Common myeloid progenitor, CD34-positive (primary cell): ENCODE measurements at regions not wholly inside any gene's neighbourhood (a gene's known extent, or its start where the extent isn't known, plus 50 kb on each side); places are given as distances from the start of the nearest gene placed in this dataset.

ENCODE experiments used
- CTCF ChIA-PET: fragments of 350-600 bp; sonication (Branson Sonifier 250); formaldehyde crosslinking; loops from one replicate; lab custom pipeline; 2021; ENCODE audit warnings: antibody characterized with exemption; lab: Charles Lee
- POLR2A ChIA-PET: fragments of 350-600 bp; sonication (Branson Sonifier 250); formaldehyde crosslinking; loops from one replicate; lab custom pipeline; 2021; ENCODE audit warnings: antibody characterized with exemption; lab: Charles Lee
- DNase-seq, 3 donors: peaks; one replicate each; pipeline versions ENCODE4 v3.0.0 to v3.0.0-alpha.2; 2013
- H3K27ac ChIP-seq, 2 experiments: 1 replicate in 1 of 2; 2 replicates in 1 of 2; pipeline ENCODE4 v1.7.0; 2013; ENCODE audit warnings: inconsistent platforms in 2 of 2, low read length in 2 of 2, mild to moderate bottlenecking in 2 of 2, low read depth in 1 of 2, moderate library complexity in 1 of 2; ENCODE audit not compliant: severe bottlenecking in 2 of 2, insufficient read depth in 1 of 2, poor library complexity in 1 of 2
- H3K27me3 ChIP-seq, 5 experiments: replicated peaks in 2 of 5; 1 replicate in 3 of 5; 2 replicates in 2 of 5; pipeline versions ENCODE4 v1.6.1 to v1.7.0; 2013; ENCODE audit warnings: low read length in 4 of 5, mild to moderate bottlenecking in 2 of 5, moderate library complexity in 2 of 5, inconsistent platforms in 1 of 5; ENCODE audit not compliant: insufficient read depth in 5 of 5, control insufficient read depth in 4 of 5
- H3K36me3 ChIP-seq, 4 experiments: 1 replicate in 2 of 4; 2 replicates in 2 of 4; pipeline versions ENCODE4 v1.6.1 to v1.7.0; 2013; ENCODE audit warnings: low read length in 3 of 4, control low read depth in 1 of 4, mild to moderate bottlenecking in 1 of 4; ENCODE audit not compliant: control insufficient read depth in 4 of 4, insufficient read depth in 4 of 4
- H3K4me1 ChIP-seq, 4 experiments: 1 replicate in 3 of 4; 2 replicates in 1 of 4; pipeline versions ENCODE4 v1.6.1 to v1.7.1; 2013; ENCODE audit warnings: low read length in 3 of 4, mild to moderate bottlenecking in 3 of 4, control low read depth in 1 of 4, inconsistent platforms in 1 of 4, moderate library complexity in 1 of 4; ENCODE audit not compliant: control insufficient read depth in 4 of 4, insufficient read depth in 4 of 4; ENCODE audit errors: control extremely low read depth in 1 of 4
- H3K4me3 ChIP-seq, 7 experiments: 1 replicate in 4 of 7; 2 replicates in 3 of 7; pipeline versions ENCODE4 v1.5.1 to v1.7.0; 2013; ENCODE audit warnings: mild to moderate bottlenecking in 7 of 7, low read length in 6 of 7, moderate library complexity in 6 of 7, inconsistent platforms in 2 of 7, low read depth in 2 of 7, control low read depth in 1 of 7; ENCODE audit not compliant: insufficient read depth in 4 of 7, control insufficient read depth in 1 of 7; ENCODE audit errors: extremely low read depth in 1 of 7
- H3K9me3 ChIP-seq, 5 experiments: 1 replicate in 4 of 5; 2 replicates in 1 of 5; pipeline versions ENCODE4 v1.6.1 to v1.7.1; 2013; ENCODE audit warnings: low read length in 4 of 5, mild to moderate bottlenecking in 2 of 5, inconsistent platforms in 1 of 5, low read depth in 1 of 5, moderate library complexity in 1 of 5; ENCODE audit not compliant: control insufficient read depth in 4 of 5, insufficient read depth in 2 of 5; ENCODE audit errors: control extremely low read depth in 1 of 5
- WGBS: methylation state at CpG from one replicate; pipeline ENCODE4 v1.1.5; 2013; ENCODE audit not compliant: insufficient coverage; 5-methylcytosine and 5-hydroxymethylcytosine counted together

DNA sequence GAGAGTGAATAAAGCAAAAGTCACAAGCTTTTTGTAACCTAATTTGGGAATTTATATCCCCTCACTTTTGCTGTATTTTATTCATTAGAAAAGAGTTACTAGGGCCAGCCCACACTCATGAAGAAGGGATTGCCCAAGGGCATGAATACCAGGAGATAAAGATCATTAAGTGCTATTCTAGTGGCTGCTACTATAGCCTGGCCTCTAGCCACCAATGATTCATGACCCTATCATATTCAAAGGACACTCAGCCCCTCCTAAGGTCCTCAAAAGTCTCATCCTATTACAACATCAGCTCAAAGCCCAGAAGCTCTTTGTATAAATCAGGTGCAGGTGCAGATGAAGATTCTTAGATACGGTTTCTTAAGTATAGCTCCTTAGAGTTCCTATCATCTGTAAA lies 518.1 kb downstream of the TRHDE start:
- no peaks in the 10 kb centered on the region for H3K4me1 ChIP-seq
- H3K27ac ChIP-seq, result no peak overlapping the region
- no peaks in the 10 kb centered on the region for H3K36me3 ChIP-seq
- no peaks in the 10 kb centered on the region for H3K27me3 ChIP-seq
- no peak overlapping the region for H3K4me3 ChIP-seq
- peaks cover 0 to under 1% (median 0%) of the 10 kb centered on the region in 5 experiments for H3K9me3 ChIP-seq
- DNase-seq, result no peak
- ChIA-PET POLR2A (interaction anchor here (0.6 kb wide), 1 partner anchor 260 kb away, joined by 3 read pairs; no protein-coding TSS in a partner anchor), CTCF (no interaction called here)
- WGBS, result no CpG with 5 or more reads among the region's 1 CpG

DNA sequence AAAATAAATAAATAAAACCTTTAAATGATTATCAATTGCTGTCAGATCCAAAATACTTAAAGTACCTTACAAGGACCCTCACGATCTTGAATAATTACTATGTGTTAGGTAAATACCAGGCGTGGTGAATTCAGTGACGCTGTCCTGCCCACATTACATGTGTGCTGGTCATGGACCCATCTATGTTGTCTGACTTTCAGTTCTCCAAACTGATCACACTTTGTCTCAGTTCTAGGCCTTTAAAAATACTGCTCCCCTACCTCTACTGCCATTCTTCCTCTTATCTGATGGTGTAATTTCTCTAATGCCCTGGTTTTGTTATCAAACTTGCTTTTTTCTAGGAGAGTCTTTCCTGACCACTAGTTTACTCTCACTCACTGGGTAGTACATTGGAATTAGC lies 520.7 kb downstream of the TRHDE start:
- DNase-seq, result no peak

DNA sequence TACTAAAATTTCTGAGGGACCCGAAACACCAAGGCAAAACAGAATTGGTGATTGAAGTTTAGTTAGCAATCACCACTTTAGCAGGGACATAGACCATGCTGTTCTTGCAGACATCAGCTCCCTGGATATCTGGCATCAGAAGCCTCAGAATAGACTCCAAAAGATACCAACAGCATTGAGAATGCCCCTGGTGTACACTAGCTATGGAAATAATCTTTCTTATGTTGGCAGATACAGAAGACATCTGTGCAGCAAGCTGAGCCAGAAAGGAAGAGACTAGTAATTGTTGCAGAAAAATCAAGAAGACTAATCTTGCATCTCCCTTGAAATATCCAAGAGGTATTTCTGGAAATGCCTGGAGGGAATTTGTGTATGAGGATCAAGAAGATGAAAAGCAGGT lies 521.6 kb downstream of the TRHDE start:
- CTCF ChIA-PET, result no interaction called here
- DNase-seq, result no peak
- H3K27ac ChIP-seq, result no peak overlapping the region
- H3K9me3 ChIP-seq, result peaks cover 0 to 3% (median 0%) of the 10 kb centered on the region in 5 experiments
- POLR2A ChIA-PET, result no interaction called here
- 88% methylated on average over 1 of the region's 1 CpG for WGBS
- H3K36me3 ChIP-seq, result no peaks in the 10 kb centered on the region
- no peak overlapping the region for H3K4me3 ChIP-seq
- no peaks in the 10 kb centered on the region for H3K4me1 ChIP-seq
- H3K27me3 ChIP-seq, result no peaks in the 10 kb centered on the region

More for the DNA sequence above, 520.7 kb downstream of the TRHDE start:
- Histone ChIP-seq H3K27ac (no peak overlapping the region), H3K9me3 (peaks cover 0 to 3% (median 0%) of the 10 kb centered on the region in 5 experiments), H3K4me3 (no peak overlapping the region), H3K4me1 (no peaks in the 10 kb centered on the region), H3K27me3 (no peaks in the 10 kb centered on the region), H3K36me3 (no peaks in the 10 kb centered on the region)
- POLR2A ChIA-PET, result no interaction called here
- WGBS, result 100% methylated on average over 2 of the region's 3 CpGs
- CTCF ChIA-PET, result no interaction called here

DNA sequence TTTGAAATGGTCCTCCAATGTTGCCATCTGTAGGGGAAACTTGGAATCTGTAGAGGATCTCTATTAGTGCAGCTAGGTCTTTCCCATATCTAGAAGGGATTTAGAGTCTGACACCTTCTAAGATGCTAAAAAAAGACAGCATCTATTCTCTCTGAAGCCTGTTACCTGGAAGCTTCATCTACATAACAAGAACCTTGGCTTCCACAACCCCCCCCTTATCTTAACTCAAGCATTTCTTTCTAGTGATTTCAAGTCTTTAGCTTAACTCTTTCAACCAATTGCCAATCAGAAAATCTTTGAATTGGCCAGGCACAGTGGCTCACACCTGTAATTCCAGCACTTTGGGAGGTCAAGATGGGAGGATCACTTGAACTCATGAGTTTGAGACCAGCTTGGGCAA lies 543.3 kb downstream of the TRHDE start:
- POLR2A ChIA-PET, result no interaction called here
- Histone ChIP-seq H3K4me1 (no peaks in the 10 kb centered on the region), H3K36me3 (no peaks in the 10 kb centered on the region), H3K27me3 (no peaks in the 10 kb centered on the region), H3K4me3 (no peak overlapping the region), H3K27ac (no peak overlapping the region), H3K9me3 (peaks cover 0 to 17% (median 2%) of the 10 kb centered on the region in 5 experiments)
- CTCF ChIA-PET, result no interaction called here
- DNase-seq, result no peak

DNA sequence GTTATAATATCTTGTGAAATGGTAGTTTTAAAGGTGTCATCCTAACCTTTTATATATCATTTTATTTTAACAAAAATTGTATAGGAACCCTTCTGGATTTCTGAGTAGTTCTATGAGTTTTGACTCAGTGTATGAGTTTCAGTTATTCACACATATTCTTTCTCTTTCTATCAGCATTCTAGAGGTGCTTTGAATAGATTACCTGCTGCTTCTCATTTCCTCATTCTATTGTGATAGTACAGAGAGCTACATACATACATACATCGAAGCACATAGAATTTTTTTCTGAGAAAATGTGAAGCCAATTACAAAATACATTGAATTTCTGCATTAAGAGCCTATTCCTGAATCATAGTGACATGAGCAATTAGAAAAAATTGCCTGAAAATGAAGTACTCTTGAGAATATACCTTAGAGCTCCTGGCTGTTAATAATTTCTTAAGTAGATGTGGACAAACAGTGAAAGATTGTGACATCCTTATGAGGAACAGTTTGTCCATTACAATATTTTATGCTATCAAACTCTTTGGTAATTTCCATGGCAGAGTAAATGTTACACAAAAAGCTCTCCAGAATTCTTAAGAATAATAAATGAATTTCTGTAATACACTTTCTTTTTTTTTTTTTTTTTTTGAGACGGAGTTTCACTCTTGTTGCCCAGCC lies 556.6 kb downstream of the TRHDE start:
- Histone ChIP-seq H3K9me3 (peaks cover 0 to 1% (median 0%) of the 10 kb centered on the region in 5 experiments), H3K36me3 (no peaks in the 10 kb centered on the region), H3K4me1 (no peaks in the 10 kb centered on the region), H3K4me3 (no peak overlapping the region), H3K27ac (no peak overlapping the region), H3K27me3 (no peaks in the 10 kb centered on the region)
- ChIA-PET CTCF (no interaction called here), POLR2A (no interaction called here)
- no peak for DNase-seq
- 100% methylated on average over 1 of the region's 2 CpGs for WGBS

DNA sequence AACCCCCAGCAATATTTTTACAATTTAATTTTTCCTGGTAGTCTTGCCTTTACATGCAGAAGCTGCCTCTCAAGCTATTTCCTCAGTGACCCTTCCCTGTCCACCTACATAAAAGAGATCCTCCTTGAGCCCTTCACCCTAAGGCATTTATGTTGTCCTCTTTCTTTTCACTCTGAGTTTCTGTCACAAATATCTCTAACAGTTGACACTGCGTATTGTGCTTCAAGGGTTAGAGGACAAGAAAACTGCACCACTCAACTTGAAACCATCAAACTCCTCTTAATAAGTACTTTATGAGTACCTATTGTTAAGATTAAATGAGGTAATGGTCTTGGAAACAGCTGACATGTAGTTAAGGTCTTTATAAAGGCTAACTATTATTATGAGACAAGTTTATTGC lies 557.7 kb downstream of the TRHDE start:
- no CpG with 5 or more reads among the region's 1 CpG for WGBS

DNA sequence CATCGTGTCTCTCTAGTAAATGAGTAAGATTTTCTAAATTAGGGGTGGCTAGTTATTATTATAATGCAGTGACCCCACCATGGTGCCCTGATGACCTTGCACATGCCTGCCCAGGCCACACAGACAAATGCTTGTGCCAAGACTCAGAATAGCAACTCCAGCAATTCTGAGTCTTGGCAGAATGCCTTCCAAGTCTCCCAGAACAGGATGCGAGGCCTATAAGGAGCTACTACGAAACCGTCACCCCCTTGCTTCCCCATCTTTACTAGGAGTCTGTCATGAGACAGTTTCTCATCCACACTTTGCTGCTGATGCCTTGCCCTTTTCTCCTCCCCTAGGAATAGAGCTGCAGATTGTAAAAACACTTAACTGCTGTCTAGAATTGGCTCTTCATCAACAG lies 559.9 kb downstream of the TRHDE start:
- POLR2A ChIA-PET, result no interaction called here
- WGBS, result 95% methylated on average over 4 of the region's 4 CpGs
- Histone ChIP-seq H3K36me3 (no peaks in the 10 kb centered on the region), H3K27ac (no peak overlapping the region), H3K9me3 (peaks cover 0 to 1% (median 0%) of the 10 kb centered on the region in 5 experiments), H3K4me3 (no peak overlapping the region), H3K4me1 (no peaks in the 10 kb centered on the region), H3K27me3 (no peaks in the 10 kb centered on the region)
- DNase-seq, result no peak
- CTCF ChIA-PET, result interaction anchor here (1.7 kb wide), 1 partner anchor 11 kb away, joined by 6 read pairs; no protein-coding TSS in a partner anchor

More for the DNA sequence above, 557.7 kb downstream of the TRHDE start:
- no peak overlapping the region for H3K4me3 ChIP-seq
- peaks cover 0 to 1% (median 0%) of the 10 kb centered on the region in 5 experiments for H3K9me3 ChIP-seq
- DNase-seq, result no peak
- H3K27ac ChIP-seq, result no peak overlapping the region
- H3K36me3 ChIP-seq, result no peaks in the 10 kb centered on the region
- no peaks in the 10 kb centered on the region for H3K27me3 ChIP-seq
- ChIA-PET CTCF (no interaction called here), POLR2A (no interaction called here)
- no peaks in the 10 kb centered on the region for H3K4me1 ChIP-seq
